ENCODE measurements at regions not wholly inside any gene's neighbourhood (a gene's known extent, or its start where the extent isn't known, plus 50 kb on each side); places are given as distances from the start of the nearest gene placed in this dataset.

DNA sequence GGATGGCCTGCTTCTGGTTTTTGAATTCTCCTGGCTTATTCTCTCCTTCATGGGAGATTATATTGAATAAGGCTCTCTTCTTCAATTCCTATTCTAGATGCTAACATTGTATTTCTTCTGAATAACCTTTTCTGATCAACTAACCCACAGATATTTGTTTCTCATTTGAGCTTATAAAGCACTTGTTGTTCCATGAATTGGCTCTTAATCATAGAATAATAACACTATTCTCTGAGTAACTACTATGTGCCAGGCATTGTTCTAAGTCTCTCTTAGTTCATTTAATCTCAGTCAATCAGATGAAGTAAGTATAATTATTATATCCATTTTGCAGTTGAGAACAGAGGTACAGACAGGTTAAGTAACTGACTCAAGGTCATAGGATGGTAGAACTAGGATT lies 136.3 kb upstream of the MLIP start:
- Mint-ChIP-seq H3K27me3 (ENCODE audit: low read depth in 2 of 2) (peaks cover 0 to 9% of the 10 kb centered on the region in 2 donors), H3K4me3 (no peak overlapping the region), H3K27ac (no peak overlapping the region), H3K36me3 (no peaks in the 10 kb centered on the region), H3K4me1 (no peaks in the 10 kb centered on the region), H3K9me3 (no peaks in the 10 kb centered on the region)
- intact Hi-C loops (cut with micrococcal nuclease) = no loop called here
- H3K36me3 ChIP-seq (ENCODE audit: control insufficient read depth, insufficient read depth, low read length) = no peaks in the 10 kb centered on the region
- TF ChIP-seq CTCF (IDR thresholded peaks at IDR 0.05) = no peak
- no peak overlapping the region for H3K27ac ChIP-seq (ENCODE audit: low read length)
- no peak overlapping the region for H3K4me3 ChIP-seq (ENCODE audit: low read length)
- H3K27me3 ChIP-seq (ENCODE audit: control insufficient read depth, insufficient read depth, low read length) = no peaks in the 10 kb centered on the region
- ATAC-seq (no peak), DNase-seq (no peak)
- H3K4me1 ChIP-seq (ENCODE audit: control insufficient read depth, insufficient read depth, low read length) = no peaks in the 10 kb centered on the region
- H3K9me3 ChIP-seq (ENCODE audit: control insufficient read depth, insufficient read depth, low read length) = no peaks in the 10 kb centered on the region

GRCh38 chr6:53975941-53976615 lies 135.2 kb upstream of the MLIP start:
- no peak for DNase-seq
- H3K9me3 Mint-ChIP-seq = no peaks in the 10 kb centered on the region
- Histone ChIP-seq H3K4me3 (ENCODE audit: low read length) (no peak overlapping the region), H3K27ac (ENCODE audit: low read length) (no peak overlapping the region), H3K9me3 (ENCODE audit: control insufficient read depth, insufficient read depth, low read length) (no peaks in the 10 kb centered on the region), H3K4me1 (ENCODE audit: control insufficient read depth, insufficient read depth, low read length) (no peaks in the 10 kb centered on the region), H3K27me3 (ENCODE audit: control insufficient read depth, insufficient read depth, low read length) (no peaks in the 10 kb centered on the region), H3K36me3 (ENCODE audit: control insufficient read depth, insufficient read depth, low read length) (no peaks in the 10 kb centered on the region)
- TF ChIP-seq CTCF (IDR thresholded peaks at IDR 0.05) = no peak
- ATAC-seq = no peak
- intact Hi-C loops (cut with micrococcal nuclease) = no loop called here
- peaks cover 0 to 2% of the 10 kb centered on the region in 2 donors for H3K27me3 Mint-ChIP-seq (ENCODE audit: low read depth in 2 of 2)
- H3K4me3 Mint-ChIP-seq = no peak overlapping the region
- no peak overlapping the region for H3K27ac Mint-ChIP-seq
- H3K36me3 Mint-ChIP-seq = no peaks in the 10 kb centered on the region
- 83% methylated on average over 1 of the region's 3 CpGs for WGBS (ENCODE audit: insufficient coverage)
- no peaks in the 10 kb centered on the region for H3K4me1 Mint-ChIP-seq

DNA sequence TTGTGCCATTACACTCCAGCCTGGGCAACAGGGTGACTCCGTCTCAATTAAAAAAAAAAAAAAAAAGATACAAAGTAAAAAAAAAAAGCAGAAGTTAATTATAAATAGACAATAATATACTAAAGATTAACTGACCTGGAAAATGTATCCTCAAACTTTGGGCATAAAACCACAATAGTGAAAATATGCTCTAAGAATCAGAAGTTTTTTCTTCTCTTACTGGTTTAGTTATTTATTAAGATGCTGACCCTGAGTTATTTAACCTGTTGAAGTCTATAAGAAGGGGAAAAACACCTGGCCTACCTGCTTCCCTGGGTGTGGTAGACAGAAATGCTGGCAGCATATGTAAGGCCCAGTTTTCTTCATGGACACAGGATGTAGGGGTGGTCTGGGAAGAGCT lies 133.7 kb upstream of the MLIP start:
- H3K4me3 Mint-ChIP-seq = no peak overlapping the region
- Histone ChIP-seq H3K4me1 (ENCODE audit: control insufficient read depth, insufficient read depth, low read length) (no peaks in the 10 kb centered on the region), H3K27me3 (ENCODE audit: control insufficient read depth, insufficient read depth, low read length) (no peaks in the 10 kb centered on the region), H3K36me3 (ENCODE audit: control insufficient read depth, insufficient read depth, low read length) (no peaks in the 10 kb centered on the region), H3K4me3 (ENCODE audit: low read length) (no peak overlapping the region), H3K9me3 (ENCODE audit: control insufficient read depth, insufficient read depth, low read length) (no peaks in the 10 kb centered on the region), H3K27ac (ENCODE audit: low read length) (no peak overlapping the region)
- ATAC-seq (no peak), DNase-seq (no peak)
- TF ChIP-seq CTCF (IDR thresholded peaks at IDR 0.05) = no peak
- H3K27me3 Mint-ChIP-seq (ENCODE audit: low read depth in 2 of 2) = no peaks in the 10 kb centered on the region
- H3K27ac Mint-ChIP-seq = no peak overlapping the region
- intact Hi-C loops (cut with micrococcal nuclease) = no loop called here
- H3K36me3 Mint-ChIP-seq = no peaks in the 10 kb centered on the region
- H3K9me3 Mint-ChIP-seq = no peaks in the 10 kb centered on the region
- WGBS (ENCODE audit: insufficient coverage) = no CpG with 5 or more reads among the region's 1 CpG
- no peaks in the 10 kb centered on the region for H3K4me1 Mint-ChIP-seq

DNA sequence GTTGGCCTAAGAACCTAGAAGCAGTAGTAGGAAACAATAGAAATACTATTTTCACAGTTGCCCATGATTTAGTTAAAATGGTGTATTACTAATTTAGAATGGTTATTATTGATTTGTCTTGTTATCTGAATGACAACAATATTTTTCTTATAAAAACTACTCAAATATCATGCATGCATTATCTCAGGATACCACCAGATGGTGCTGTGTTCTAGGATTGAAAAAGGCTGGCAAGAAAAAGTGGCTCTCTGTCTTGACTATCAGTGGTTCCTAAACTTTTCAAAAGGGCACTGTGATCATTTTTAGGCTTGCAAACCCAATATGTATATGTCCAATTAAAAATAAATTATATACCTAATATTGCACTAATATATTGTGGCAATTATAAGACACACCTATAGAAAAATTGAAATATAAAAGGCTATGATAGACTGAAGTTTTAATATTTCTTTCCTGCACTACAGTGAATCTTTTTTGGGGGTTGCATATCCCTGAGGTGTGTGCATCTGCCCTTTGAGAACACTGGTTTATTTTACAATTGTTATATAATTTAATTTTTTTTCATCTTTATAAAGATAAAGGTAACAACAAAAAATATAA lies 131.7 kb upstream of the MLIP start:
- H3K36me3 ChIP-seq (ENCODE audit: control insufficient read depth, insufficient read depth, low read length) = no peaks in the 10 kb centered on the region
- no peaks in the 10 kb centered on the region for H3K4me1 ChIP-seq (ENCODE audit: control insufficient read depth, insufficient read depth, low read length)
- H3K4me3 ChIP-seq (ENCODE audit: low read length) = no peak overlapping the region
- no peak overlapping the region for H3K27ac ChIP-seq (ENCODE audit: low read length)
- H3K27ac Mint-ChIP-seq = no peak overlapping the region
- no peaks in the 10 kb centered on the region for H3K36me3 Mint-ChIP-seq
- no peak overlapping the region for H3K4me3 Mint-ChIP-seq
- ATAC-seq (peak in 1 of 3 donors; percentile 48), DNase-seq (peak in 1 of 2 donors; percentile 38)
- no peaks in the 10 kb centered on the region for H3K4me1 Mint-ChIP-seq
- H3K9me3 Mint-ChIP-seq = no peaks in the 10 kb centered on the region
- H3K27me3 Mint-ChIP-seq (ENCODE audit: low read depth in 2 of 2) = no peaks in the 10 kb centered on the region
- intact Hi-C loops (cut with micrococcal nuclease) = loop anchor here (2.0 kb wide), 1 partner anchor 1089 kb away; no protein-coding TSS in a partner anchor
- H3K9me3 ChIP-seq (ENCODE audit: control insufficient read depth, insufficient read depth, low read length) = no peaks in the 10 kb centered on the region
- peak; percentile 88 for TF ChIP-seq CTCF (IDR thresholded peaks at IDR 0.05)
- H3K27me3 ChIP-seq (ENCODE audit: control insufficient read depth, insufficient read depth, low read length) = no peaks in the 10 kb centered on the region

Measured in natural killer cell (primary cell).